ENCODE measurements at regions not wholly inside any gene's neighbourhood (a gene's known extent, or its start where the extent isn't known, plus 50 kb on each side); places are given as distances from the start of the nearest gene placed in this dataset.

- TF ChIP-seq POLR2A (IDR thresholded peaks at IDR 0.05) (no peak), CTCF (IDR thresholded peaks at IDR 0.05) (no peak), POLR2AphosphoS5 (IDR thresholded peaks at IDR 0.05) (no peak)
Measured at GRCh38 chr11:19536131-19536530, 176.5 kb upstream of the NAV2 start.

All from breast epithelium (tissue), 3 donors.